NCI-H1436 (cell line): ENCODE measurements at regions not wholly inside any gene's neighbourhood (a gene's known extent, or its start where the extent isn't known, plus 50 kb on each side); places are given as distances from the start of the nearest gene placed in this dataset.

Experiments used
- DNase-seq: peaks from one replicate; lab custom pipeline; 2025; lab: John Stamatoyannopoulos, UW

DNA sequence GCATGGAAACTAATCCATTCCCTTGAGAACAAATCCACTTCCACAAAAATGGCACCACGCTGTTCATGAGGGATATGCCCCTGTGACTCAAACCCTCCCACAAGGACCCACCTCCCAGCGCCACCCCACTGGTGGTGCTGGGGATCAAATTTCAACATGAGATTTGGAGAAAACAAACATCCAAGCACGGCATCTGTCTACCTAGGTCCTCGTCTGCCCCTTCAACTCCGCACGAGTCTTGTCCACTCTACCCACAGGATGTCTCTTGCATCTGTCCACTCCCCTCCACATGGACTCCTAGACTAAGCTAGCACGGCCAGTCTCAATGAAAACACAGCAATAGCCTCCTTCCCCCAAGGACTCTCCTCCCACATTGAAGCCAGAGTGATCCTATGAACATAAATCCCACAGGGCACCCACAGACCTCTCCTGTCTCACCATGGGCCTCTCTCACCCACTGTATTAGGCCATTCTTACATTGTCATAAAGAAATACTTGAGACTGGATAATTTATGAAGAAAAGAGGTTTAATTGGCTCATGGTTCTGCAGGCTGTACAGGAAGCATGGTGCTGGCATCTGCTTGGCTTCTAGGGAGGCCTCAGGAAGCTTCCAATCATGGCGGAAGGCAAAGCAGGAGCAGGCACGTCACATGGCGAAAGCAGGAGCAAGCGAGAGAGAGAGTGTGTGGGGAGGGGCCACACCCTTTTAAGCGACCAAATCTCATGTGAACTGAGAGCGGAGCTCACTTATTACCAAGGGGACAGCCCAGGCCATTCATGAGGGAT, 101.4 kb downstream of the TOMM20 start:
- DNase-seq: no peak

DNA sequence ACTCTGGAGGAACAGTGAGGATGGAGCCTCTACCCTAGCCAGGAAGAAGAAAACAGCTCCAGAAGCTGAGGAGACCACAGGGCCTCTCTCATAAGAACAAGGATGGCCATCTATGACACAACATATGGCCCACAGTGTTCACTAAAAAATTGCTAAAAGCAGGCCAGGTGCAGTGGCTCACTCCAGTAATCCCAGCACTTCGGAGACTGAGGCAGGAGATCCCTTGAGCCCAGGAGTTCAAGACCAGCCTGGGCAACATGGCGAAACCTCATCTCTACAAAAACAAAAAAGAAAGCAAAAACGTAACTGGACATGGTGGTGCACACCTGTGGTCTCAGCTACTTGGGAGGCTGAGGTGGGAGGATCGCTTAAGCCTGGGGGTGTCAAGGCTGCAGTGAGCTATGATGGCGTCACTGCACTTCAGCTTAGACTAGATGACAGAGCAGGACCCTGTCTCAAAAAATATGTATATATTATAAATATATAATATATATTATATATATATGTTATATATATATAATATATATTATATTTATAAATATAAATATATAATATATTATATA, 103.1 kb downstream of the TOMM20 start:
- no peak for DNase-seq

DNA sequence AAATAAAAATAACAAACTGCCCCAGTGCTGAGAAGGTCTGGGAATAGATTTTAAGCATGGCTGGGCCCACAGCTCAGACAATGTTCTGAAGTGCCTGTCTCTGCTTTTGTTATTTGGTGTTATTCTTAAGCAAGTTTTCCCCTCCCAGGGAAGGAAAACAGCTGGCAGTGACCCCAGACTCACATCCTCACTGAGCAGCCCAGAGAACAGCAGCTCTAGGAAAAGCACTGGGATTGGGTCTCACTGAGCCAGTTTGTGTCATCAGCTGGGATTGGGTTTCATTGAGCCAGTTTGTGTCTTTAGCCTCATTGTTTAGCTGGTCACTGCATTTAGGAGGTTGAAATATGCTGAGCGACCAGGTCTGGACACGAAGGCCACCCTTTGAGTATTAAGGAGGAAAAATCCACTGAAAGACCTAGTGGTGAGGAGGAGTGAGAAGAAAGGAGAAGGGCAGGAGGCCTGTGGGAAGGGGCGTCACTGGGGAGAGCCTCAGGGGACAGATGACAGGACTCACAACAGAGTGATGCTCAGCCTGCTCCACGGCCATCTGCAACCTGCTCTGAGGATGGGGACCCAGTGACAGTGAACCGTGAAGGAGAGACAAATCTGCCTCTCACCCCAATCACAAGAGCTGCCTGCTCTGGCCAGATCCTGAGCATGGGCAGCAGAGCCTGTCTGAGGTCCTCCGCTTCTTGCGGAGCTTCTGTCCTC, 103.8 kb downstream of the TOMM20 start:
- DNase-seq: no peak

DNA sequence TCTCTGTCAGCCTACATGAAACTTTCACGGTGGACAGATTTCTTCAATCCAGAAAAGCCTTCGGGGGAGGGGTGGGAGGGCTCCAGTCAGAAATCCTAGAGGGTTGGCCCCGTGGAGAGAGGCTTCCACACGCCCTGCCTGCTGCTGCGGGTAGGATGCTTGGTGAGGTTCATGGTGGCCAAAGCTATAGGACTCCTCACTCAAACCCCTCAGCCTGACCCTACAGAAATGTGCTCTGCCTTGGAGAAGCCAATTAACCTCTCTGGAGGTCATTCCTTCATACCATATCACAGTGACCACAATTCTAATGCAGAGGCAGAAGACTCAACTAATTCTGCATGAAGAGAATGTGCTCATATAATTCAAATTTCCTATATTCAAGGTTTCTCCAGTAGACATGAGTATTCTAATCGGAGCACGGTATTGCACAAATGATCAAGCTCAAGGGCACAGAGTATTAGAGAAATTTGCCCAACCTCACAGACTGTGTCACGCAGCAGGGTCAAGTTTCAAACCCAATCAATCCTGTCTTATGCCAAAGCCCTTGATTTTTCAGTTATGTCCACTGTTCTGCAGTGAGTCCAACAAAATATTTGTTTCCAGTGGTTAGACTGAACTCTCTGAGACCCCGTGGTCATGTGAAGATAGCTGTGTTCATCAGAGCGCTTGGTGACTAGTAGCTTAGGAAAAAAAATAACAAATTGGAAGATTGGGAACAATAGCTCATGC, 104.8 kb downstream of the TOMM20 start:
- no peak for DNase-seq

DNA sequence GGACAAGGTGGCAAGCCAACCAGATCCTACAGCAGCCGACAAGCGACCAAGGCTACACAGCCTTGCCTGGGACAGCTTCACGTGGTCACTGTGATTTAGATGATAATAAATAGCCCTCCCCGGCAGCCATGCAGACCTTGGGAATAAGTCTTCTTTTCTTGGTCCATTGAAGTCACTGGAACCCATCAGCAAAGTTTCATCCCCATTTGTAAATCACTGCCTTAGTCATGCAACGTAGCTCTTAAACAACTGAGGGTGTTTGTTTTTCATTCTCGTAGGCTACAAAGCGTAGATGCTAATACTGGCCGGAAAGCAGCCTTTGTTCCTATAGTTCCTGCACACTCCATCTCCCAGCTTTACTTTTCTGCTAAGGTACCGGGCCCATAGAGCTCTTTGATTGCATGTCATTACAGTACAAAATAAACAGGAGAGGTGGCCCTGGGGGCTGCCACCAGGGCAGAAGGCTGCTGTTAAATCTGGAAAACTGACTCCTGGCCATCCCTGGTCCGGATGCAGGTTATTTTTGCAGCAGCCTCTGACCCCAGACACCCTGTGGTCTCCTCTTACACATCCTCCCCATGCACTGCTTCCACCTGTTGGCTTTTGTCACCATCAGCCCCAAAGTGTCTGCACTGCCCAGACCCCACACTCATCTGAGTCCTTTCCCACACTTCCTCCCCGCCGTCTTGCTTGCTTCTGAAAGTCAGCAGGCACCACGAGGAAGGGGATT, 105.5 kb downstream of the TOMM20 start:
- DNase-seq: no peak

DNA sequence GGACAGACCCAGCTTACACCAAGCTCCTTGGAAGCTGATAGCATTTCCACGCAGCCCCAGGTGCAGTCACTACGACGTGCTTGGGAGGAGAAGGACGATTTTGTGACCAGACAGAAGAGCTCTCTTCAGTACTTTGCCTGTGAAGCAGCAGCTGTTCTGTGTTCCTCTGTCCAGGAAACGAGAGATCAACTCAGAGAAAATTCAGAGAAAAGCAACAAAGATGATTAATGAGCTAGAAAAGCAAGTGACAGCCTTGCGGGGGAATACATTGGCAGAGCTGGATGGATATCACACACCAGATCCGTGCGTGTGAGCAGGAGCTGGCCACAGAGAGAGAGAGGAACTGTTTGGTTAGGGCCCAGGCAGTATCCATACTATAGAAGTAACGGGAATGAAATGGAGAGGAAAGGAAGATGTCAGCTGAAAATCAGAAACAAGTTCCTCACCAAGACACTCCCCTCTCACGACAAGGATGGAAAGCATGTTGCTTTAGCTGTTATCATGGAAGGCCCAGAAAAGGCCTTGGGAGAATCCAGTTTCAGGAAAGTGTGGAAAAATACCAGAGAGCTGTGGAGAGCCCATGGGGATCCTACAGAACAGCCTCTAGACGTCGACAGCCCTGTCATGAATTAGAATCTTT, 106.2 kb downstream of the TOMM20 start:
- DNase-seq: no peak

DNA sequence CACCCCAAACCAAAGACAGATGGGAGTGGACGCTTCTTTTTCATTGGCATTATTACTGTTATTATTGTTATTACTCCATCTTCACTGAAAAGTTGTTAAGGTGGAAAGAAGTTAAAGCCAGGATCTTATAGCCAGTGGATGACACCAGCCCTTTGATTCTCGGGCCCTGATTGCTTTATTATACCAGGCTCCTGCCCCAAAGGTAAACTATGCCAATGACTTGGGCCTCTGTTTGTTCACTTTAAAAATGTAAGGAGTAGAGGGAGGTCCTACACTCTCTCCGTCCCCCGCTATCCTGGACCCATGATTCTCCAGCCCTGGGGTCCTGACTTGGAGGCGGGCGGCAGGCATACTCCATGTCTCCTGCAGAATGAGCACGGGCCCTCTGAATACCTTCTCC, 106.8 kb downstream of the TOMM20 start:
- no peak for DNase-seq

DNA sequence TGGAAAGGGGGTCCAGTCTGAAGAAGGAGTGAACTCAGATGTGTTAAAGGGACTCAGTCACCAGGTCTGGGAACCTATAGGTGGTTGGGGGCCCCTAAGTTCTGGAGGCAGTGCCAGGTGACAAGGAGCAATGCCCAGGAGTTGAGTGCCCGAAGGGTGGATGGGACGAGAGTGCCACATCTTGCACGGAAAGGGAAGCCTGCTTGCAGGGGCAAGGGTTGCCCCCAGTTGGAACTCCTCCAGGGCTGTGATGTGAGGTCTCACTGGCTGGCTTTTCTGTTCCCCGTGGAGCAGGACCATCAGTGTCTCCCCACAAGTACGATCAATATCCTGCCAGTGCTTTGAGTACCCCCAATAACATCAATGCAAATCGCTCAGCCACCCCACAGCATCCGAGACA, 107.3 kb downstream of the TOMM20 start:
- no peak for DNase-seq

DNA sequence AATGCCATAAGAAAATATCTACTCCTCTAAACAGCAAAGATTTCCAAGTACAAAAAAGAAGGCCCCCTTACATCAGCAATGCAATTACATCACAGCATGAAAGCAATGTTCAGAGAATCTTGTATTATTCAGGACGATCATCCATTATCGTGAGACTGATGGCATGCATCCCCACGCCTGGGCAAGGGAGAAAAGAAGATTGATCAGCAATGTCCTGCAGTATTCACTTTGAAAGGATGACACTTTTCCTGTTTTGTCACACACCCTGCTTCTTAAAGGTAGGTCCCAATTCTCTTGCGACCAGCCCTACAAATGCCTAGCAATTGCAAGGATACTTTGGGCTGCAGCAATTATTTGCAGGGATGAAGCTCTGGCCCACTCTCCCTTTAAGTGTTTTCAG, 108.7 kb downstream of the TOMM20 start:
- DNase-seq: no peak

DNA sequence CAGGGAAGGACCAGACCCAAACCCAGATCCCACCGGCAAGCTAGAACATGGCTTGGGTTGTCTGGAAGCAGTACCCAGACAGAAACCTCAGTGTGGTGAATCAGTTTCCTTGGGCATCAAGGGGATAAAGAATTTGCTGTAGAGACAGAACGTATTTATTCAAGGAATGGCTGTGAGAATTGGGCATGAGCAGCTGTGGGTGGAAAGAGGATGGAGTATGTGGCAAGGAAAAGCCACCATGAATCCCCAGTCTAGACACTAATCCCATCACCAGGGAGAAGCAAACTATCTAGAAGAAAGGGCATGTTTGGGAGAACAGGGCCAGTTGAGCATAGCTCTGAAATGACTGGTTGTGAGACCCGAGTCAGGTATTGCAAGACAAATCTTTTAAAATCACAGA, 109.2 kb downstream of the TOMM20 start:
- no peak for DNase-seq

DNA sequence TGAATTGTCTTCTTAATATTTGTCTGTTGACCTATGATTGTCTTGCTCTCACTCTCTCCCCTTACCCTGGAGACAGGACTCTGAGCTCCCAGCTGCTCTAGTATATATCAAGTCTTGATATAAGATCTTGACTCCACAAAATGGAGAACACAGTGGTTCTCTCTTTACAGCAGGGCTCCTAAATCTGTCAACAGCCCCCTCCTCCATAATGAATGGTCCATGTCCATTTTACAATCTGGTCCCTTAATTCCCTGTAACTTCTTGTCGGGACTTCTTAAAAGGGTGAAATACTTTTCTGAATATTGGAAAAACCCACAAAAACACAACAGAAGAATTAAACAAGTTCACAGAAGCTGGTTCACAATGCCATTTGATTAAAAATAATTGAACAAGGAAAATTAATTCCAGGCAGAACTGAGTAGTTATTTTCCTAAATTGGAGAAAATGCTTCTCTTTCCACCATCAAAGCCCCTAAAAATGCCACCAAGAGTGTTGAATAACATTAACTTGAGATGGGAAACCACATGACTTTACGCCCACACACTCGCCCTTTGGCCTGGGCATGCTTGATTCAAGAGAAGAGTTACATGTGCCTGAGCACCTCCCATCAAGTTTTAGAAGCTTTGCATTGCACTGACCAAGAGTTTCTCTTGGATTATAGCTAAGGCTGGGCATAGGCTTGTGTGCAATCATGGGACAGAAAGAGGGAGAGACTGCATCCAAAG, 109.8 kb downstream of the TOMM20 start:
- no peak for DNase-seq

DNA sequence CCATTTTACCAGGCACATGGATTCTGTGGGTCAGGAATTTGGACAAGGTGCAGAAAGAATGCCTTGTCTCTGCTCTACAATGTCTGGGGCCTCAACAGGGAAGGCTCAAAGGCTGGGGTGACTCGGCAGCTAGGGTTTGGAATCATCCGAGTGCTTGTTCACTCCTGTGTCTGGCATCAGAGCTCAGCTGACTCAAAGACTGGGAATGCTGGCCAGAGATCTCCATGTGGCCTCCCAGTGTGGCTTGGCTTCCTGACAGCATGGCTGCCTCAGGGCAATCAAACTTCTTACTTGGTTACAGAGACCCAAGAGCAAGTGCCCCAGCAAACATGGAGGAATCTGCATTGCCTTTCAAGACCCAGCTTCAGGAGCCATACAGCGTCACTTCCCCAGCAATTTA, 110.5 kb downstream of the TOMM20 start:
- no peak for DNase-seq

DNA sequence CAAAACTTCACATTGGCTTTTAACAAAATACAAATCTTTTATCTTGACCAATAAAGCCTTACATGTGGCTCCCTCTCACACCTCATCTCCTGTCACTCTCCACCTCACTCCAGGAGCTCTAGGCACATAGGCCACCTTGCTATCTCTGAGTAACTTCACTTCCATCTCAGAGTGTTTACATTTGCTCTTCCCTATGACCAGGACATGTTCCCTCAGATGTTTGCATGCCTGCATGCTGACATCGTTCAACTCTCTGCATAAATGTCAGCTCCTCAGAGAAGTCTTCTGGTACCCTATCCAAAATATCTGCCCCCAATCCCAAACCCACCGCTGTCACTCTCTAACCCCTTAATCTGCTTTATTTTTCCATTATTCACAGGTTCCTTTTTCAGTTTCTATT, 110.9 kb downstream of the TOMM20 start:
- no peak for DNase-seq

DNA sequence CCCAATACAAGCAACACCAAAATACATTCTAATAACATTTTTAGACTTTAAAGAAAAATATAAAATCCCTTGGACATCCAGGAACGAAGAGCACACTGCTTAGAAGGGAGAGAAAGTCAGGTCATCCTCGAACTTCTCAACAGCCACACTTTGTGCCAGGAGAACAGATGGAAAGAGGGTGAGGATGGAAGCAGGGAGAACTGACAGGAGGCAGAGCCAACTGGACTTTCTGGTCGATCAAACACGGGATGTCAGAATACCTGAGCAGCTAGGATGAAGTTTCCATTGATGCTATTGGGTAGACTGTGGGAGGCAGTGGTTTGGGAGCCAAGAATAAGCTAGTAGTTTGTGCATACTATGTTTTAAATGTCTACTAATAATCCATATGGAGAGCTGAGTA, 111.4 kb downstream of the TOMM20 start:
- no peak for DNase-seq

DNA sequence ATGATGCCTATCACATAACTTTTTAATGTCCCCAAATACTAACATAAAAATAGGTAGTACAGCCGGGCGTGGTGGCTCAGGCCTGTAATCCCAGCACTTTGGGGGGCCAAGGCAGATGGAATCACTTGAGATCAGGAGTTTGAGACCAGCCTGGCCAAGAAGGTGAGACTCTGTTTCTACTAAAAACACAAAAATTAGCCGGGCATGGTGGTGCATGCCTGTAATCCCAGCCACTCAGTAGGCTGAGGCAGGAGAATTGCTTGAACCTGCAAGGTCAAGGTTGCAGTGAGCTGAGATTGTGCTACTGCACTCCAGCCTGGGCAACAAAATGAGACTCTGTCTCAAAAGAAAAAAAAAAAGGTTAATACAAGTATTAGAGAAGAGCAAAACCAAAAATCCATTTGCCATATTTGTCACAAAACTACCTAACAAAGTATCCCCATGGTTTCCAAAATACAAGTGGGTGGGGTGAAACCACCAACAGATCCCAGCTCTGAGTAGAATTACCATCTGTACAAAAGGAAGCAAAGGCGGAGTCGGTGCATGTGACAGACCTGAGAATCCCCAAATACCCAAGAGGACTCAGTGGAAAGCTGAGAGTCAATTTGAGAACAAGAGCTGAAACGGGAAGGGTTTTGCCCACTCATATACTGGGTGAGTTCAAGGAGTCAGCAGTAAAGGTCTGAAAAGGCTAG, 113.2 kb downstream of the TOMM20 start:
- DNase-seq: no peak

DNA sequence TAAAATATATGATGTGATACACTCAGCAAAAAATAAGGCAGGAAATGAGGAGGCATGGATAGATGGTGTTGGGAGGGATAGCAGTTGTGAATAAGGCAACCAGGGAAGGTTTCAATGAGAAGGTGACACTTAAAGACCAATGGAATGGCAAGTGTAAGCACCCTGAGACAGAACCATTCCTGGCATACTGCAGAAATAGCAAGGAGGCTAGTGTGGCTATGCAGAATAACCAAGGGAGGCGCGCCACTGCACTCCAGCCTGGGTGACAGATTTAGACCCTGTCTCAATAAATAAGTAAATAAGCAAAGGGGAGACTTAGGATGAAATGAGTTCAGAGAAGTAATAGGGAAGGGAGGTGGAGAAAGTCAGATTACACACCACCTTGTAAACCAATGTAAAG, 113.9 kb downstream of the TOMM20 start:
- no peak for DNase-seq

DNA sequence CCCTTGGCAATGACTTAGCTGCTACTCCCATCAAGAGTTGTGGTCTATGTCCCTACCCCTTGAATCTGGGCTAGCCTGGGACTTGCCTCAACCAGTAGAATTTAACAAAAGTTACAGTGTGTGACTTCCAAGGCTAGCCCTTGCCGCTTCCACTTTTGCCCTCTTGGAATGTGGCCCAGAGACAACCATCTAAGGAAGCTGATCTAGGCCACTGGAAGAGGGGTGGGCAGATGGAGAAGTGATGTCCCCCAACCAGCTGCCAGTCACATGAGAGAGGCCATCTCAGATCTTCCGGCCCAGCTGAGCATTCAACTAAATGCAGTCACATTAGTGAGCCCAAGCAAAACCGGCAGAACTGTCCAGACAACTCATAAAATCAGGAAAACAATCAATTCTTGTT, 115.1 kb downstream of the TOMM20 start:
- DNase-seq: no peak

DNA sequence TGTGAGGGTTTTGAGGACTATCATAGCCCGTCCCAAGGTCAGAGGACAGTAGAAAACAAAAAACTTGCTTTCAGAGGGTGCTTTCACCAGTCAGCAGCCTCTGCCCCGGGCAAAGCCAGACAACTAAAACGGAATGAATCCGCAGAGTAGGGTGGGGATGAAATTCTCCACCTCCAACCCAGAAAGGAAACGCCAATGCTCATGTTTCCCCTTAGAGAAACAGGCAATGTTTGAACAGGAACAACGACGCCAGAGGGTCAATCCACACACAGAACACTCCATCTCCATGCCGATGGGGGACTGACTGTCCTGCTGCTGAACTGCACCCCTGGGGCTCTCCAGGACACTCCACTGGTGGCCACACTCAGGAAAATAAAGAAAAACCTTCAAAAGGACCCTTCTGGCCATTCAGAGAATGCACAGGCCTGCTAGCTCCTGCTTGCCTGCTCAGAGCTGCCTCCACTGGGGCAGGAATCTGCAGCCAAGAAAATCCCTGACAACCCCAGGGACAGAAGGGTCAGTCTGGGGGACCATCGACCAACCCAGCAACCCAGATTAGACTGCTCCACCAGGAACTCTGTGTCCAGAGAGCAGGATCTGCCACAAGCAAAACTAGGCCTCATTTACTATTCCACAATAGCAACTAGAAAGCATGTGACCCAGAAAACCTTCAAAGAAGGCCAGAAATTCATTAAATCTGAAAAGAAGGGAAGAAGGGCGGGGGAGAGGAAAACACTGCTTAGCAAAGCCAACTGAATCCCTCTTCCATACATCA, 116.0 kb downstream of the TOMM20 start:
- no peak for DNase-seq
